ENCODE measurements at regions not wholly inside any gene's neighbourhood (a gene's known extent, or its start where the extent isn't known, plus 50 kb on each side); places are given as distances from the start of the nearest gene placed in this dataset.
A peak's percentile ranks its signal among the peaks of the same experiment; 100 is the strongest.

- DNase-seq (ENCODE audit: low read depth) = no peak
Measured at GRCh38 chr1:217003355-217003754, 280.1 kb upstream of the ESRRG start.

GRCh38 chr1:216997831-216998230, 274.6 kb upstream of the ESRRG start:
- no peak for DNase-seq (ENCODE audit: low read depth)

- no peak for DNase-seq (ENCODE audit: low read depth)
Measured at GRCh38 chr1:216997069-216997468, 273.8 kb upstream of the ESRRG start.

GRCh38 chr1:216984536-216984935, 261.3 kb upstream of the ESRRG start:
- no peak for DNase-seq (ENCODE audit: low read depth)

GRCh38 chr1:216983823-216984222, 260.6 kb upstream of the ESRRG start:
- no peak for DNase-seq (ENCODE audit: low read depth)

GRCh38 chr1:216961516-216961915, 238.3 kb upstream of the ESRRG start:
- no peak for DNase-seq (ENCODE audit: low read depth)

GRCh38 chr1:216960716-216961115, 237.5 kb upstream of the ESRRG start:
- no peak for DNase-seq (ENCODE audit: low read depth)

- peak; percentile 2 for DNase-seq (ENCODE audit: low read depth)
Measured at GRCh38 chr1:216958569-216958968, 235.3 kb upstream of the ESRRG start.

- no peak for DNase-seq (ENCODE audit: low read depth)
Measured at GRCh38 chr1:216953495-216953894, 230.3 kb upstream of the ESRRG start.

- DNase-seq (ENCODE audit: low read depth) = no peak
Measured at GRCh38 chr1:216952864-216953263, 229.6 kb upstream of the ESRRG start.

GRCh38 chr1:216945538-216946080, 222.4 kb upstream of the ESRRG start:
- DNase-seq (ENCODE audit: low read depth) = no peak

- DNase-seq (ENCODE audit: low read depth) = no peak
Measured at GRCh38 chr1:216944864-216945510, 221.8 kb upstream of the ESRRG start.

- DNase-seq (ENCODE audit: low read depth) = no peak
Measured at GRCh38 chr1:216937491-216937890, 214.3 kb upstream of the ESRRG start.

GRCh38 chr1:216936779-216937178, 213.6 kb upstream of the ESRRG start:
- DNase-seq (ENCODE audit: low read depth) = no peak

- no peak for DNase-seq (ENCODE audit: low read depth)
Measured at GRCh38 chr1:216935901-216936300, 212.7 kb upstream of the ESRRG start.

GRCh38 chr1:216932424-216932823, 209.2 kb upstream of the ESRRG start:
- no peak for DNase-seq (ENCODE audit: low read depth)

GRCh38 chr1:216929870-216930582, 206.8 kb upstream of the ESRRG start:
- DNase-seq (ENCODE audit: low read depth) = peak; percentile 5

GRCh38 chr1:216927633-216928032, 204.4 kb upstream of the ESRRG start:
- DNase-seq (ENCODE audit: low read depth) = no peak

- DNase-seq (ENCODE audit: low read depth) = no peak
Measured at GRCh38 chr1:216926720-216927510, 203.7 kb upstream of the ESRRG start.

GRCh38 chr1:216925962-216926625, 202.9 kb upstream of the ESRRG start:
- DNase-seq (ENCODE audit: low read depth) = no peak

GRCh38 chr1:216924732-216925131, 201.5 kb upstream of the ESRRG start:
- DNase-seq (ENCODE audit: low read depth) = no peak

- DNase-seq (ENCODE audit: low read depth) = no peak
Measured at GRCh38 chr1:216923601-216924000, 200.4 kb upstream of the ESRRG start.

Measured in LHCN-M2 (cell line).